ENCODE measurements at regions not wholly inside any gene's neighbourhood (a gene's known extent, or its start where the extent isn't known, plus 50 kb on each side); places are given as distances from the start of the nearest gene placed in this dataset.

DNA sequence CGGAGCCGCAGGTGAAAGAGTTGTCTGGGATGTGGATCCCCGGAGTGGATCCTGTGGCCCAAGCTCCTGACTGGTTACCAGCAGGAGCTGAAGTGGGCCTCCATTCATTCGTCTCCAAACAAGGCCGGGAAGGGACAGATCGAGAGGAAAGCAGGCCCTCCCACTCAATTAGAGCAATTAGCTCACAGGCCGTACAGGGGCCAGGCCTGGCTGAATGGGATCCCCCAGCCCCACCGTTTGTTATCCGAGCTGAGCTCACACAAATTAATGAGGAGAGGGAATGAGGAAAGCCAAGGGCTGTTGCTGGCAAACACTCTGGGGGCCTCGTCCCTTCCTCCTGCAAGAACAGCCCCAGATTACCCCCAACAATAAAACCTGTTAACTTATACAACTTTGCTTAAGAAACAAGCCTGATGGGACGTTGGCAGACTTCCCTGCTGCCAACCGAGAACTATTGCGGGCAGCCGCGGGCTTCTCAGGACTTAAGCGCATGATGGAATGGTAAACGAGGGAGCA lies 338.0 kb downstream of the BCL11A start:
- TF ChIP-seq GATA2 (IDR thresholded peaks at IDR 0.05; ENCODE audit: low read depth, low read length) (no peak), GATA3 (IDR thresholded peaks at IDR 0.05; ENCODE audit: low read depth, low read length) (no peak)
